ENCODE measurements at regions not wholly inside any gene's neighbourhood (a gene's known extent, or its start where the extent isn't known, plus 50 kb on each side); places are given as distances from the start of the nearest gene placed in this dataset.

DNA sequence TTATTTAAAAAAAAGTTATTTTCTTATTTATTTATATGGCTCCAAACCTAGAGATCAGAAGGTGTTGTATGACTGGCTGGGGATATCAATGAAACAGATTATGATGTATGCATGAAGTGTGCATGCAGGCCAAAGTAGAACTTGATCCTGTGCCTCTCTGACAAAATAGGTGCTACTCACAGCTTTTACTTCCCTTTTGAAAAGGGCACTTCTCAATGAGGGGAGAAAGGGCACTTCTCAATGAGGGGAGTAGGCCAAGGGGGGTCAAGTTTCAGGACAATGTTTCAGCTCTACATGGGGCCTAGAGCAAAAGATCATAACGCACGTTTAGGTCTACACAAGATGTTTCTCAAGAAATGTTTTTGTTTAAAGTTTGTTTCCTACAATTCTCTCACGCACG lies 397.5 kb downstream of the ETS1 start:
- H3K4me3 Mint-ChIP-seq = no peak overlapping the region
- H3K9me3 Mint-ChIP-seq (ENCODE audit: low read depth) = peaks cover 10% of the 10 kb centered on the region
- no peaks in the 10 kb centered on the region for H3K27me3 Mint-ChIP-seq
- H3K4me1 Mint-ChIP-seq = peaks cover 25% of the 10 kb centered on the region
- ATAC-seq = no peak
- CTCF ChIA-PET = interaction anchor here (0.7 to 2.4 kb wide), 3 partner anchors 32 to 1448 kb away, joined by 3 to 7 read pairs (median 3); no protein-coding TSS in a partner anchor
- H3K36me3 Mint-ChIP-seq = peaks cover 6% of the 10 kb centered on the region
- DNase-seq = no peak
- no peak overlapping the region for H3K27ac Mint-ChIP-seq

DNA sequence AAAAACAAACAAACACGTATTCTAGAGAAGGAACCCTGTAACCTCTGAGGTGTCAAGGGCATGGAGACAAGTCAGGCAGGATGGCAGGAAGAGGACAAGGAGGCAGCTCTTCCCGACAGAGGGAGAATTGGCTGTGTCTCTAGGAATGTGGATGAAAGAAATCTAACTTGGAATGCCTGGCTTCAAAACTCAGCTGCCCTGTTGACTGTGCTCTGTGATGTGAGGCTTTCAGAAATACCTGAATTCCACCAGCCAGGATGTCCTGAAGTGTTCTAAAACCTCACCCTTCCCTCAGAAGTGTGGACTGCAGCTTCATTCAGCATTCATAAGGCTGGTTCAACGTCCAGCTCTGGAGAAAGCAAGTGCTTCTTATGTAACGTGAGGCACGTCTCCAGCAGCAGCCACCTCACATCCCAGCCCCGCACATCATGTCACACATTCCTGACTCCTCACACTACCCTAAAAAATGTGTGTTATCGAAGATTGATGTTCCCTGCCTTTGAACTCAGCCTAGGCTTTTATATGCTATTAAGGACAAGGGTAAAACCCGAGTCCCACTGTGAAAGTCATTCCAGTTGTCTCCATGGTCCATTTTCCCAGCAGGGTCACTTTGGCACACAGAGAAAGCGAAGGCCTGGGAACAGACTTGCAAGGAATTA lies 398.9 kb downstream of the ETS1 start:
- ATAC-seq = no peak
- CTCF ChIA-PET = interaction anchor here (2.4 kb wide), 1 partner anchor 31 kb away, joined by 7 read pairs; no protein-coding TSS in a partner anchor
- H3K36me3 Mint-ChIP-seq = peaks cover 8% of the 10 kb centered on the region
- H3K4me3 Mint-ChIP-seq = no peak overlapping the region
- peaks cover 12% of the 10 kb centered on the region for H3K4me1 Mint-ChIP-seq
- no peak overlapping the region for H3K27ac Mint-ChIP-seq
- peaks cover 12% of the 10 kb centered on the region for H3K9me3 Mint-ChIP-seq (ENCODE audit: low read depth)
- DNase-seq = no peak
- H3K27me3 Mint-ChIP-seq = no peaks in the 10 kb centered on the region

DNA sequence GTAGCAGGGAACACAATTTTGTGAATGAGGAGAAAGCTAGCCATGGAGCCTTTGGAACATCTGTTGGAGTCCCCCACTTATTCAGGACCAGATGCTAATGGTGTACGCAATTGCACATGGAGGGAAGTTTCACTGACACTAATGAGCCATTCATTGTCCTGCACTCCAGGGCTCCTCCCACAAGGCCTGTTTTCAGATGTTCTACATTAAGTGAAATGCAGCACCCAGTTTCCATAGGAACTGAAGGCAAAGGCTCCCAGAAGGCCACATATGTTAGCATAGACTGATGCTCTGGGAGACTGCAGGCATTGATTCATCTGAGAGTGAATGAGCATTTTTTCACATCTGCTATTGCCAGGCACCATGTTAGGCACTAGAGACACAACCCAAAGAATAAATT lies 399.5 kb downstream of the ETS1 start:
- Mint-ChIP-seq H3K4me1 (peaks cover 11% of the 10 kb centered on the region), H3K9me3 (ENCODE audit: low read depth) (peaks cover 12% of the 10 kb centered on the region), H3K4me3 (no peak overlapping the region), H3K36me3 (peaks cover 8% of the 10 kb centered on the region), H3K27ac (no peak overlapping the region), H3K27me3 (no peaks in the 10 kb centered on the region)
- ATAC-seq = no peak
- DNase-seq = no peak
- CTCF ChIA-PET = no interaction called here

DNA sequence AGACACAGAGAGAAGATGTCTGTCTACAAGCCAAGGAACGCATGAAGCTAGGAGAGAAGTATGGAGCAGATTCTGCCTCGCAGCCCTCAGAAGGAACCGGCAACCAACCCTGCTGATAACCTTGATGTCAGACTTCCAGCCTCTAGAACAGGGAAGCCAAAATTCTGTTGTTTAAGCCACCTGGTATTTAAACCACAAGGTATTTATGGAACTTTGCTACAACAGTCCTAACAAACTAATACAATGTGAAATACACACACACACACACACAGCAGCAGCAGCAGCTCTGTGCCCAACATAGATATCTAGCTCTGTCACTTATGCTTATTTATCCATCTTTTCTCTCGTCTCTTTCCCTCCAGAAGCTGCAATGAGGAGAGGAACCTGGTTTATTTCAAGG lies 400.0 kb downstream of the ETS1 start:
- H3K4me3 Mint-ChIP-seq = no peak overlapping the region
- DNase-seq = no peak
- H3K27me3 Mint-ChIP-seq = no peaks in the 10 kb centered on the region
- no peak for ATAC-seq
- CTCF ChIA-PET = no interaction called here
- peaks cover 12% of the 10 kb centered on the region for H3K9me3 Mint-ChIP-seq (ENCODE audit: low read depth)
- H3K36me3 Mint-ChIP-seq = peaks cover 8% of the 10 kb centered on the region
- H3K4me1 Mint-ChIP-seq = peaks cover 13% of the 10 kb centered on the region
- H3K27ac Mint-ChIP-seq = no peak overlapping the region

DNA sequence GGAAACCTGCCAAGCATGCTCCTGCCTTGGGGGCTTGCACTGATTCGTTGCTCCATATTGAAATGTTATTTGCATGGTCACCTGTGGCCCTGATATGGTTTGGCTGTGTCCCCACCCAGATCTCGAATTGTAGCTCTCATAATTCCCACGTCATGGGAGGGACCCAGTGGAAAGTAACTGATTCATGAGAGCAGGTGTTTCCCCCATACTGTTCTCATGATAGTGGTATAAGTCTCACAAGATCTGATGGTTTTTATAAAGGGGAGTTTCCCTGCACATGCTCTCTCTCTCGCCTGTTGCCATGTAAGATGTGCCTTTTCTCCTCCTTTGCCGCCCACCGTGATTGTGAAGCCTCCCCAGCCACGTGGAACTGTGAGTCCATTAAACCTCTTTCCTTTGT lies 402.4 kb downstream of the ETS1 start:
- Mint-ChIP-seq H3K27ac (no peak overlapping the region), H3K4me3 (no peak overlapping the region), H3K4me1 (peaks cover 8% of the 10 kb centered on the region), H3K27me3 (no peaks in the 10 kb centered on the region), H3K9me3 (ENCODE audit: low read depth) (peaks cover 12% of the 10 kb centered on the region), H3K36me3 (peaks cover 8% of the 10 kb centered on the region)
- DNase-seq = no peak
- CTCF ChIA-PET = no interaction called here
- ATAC-seq = no peak

DNA sequence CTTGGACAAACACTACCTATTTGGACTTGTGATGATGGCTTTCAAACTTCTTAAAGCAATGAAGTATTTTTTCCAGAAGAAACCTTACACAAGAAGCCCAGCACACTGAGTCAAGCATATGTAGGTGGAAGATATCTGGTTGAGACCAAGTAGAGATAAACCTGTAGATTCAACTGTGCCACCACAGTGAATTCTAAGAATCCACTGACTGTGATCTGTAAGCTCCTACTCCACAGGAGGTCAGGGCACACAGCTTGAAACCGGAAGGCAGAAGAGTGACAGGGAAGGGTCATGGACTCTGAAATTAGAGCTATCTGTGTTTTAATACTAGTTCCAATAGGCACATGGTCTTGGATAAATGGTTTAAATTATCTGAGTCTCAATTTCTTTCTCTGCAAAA lies 404.5 kb downstream of the ETS1 start:
- H3K27me3 Mint-ChIP-seq = no peaks in the 10 kb centered on the region
- H3K9me3 Mint-ChIP-seq (ENCODE audit: low read depth) = peaks cover 12% of the 10 kb centered on the region
- H3K27ac Mint-ChIP-seq = no peak overlapping the region
- DNase-seq = no peak
- no peak overlapping the region for H3K4me3 Mint-ChIP-seq
- CTCF ChIA-PET = interaction anchor here (1.0 to 5.2 kb wide), 5 partner anchors 11 to 665 kb away, joined by 3 to 24 read pairs (median 4); no protein-coding TSS in a partner anchor
- peaks cover 8% of the 10 kb centered on the region for H3K36me3 Mint-ChIP-seq
- peaks cover 5% of the 10 kb centered on the region for H3K4me1 Mint-ChIP-seq
- no peak for ATAC-seq

DNA sequence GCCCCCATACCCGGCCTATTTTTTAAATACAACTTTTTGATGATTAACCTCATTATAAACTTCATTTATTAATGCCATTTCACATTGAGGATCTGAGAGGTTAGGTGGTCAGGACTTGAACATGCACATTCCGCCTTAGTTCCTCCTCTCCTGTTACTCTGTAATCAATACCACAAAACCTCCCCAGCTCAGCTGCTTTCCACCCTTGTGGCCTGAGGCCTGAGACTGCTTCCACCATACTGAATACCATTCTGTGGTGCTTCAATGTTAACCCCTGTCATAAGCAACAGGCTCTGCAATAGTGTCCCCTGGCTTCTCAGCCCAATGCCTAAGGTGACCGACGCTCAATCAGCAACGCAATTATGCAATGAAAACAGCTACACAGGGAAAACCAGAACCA lies 405.4 kb downstream of the ETS1 start:
- Mint-ChIP-seq H3K27me3 (no peaks in the 10 kb centered on the region), H3K4me3 (no peak overlapping the region), H3K9me3 (ENCODE audit: low read depth) (peaks cover 12% of the 10 kb centered on the region), H3K4me1 (peaks cover 5% of the 10 kb centered on the region), H3K36me3 (peaks cover 8% of the 10 kb centered on the region), H3K27ac (no peak overlapping the region)
- no peak for ATAC-seq
- no peak for DNase-seq
- CTCF ChIA-PET = interaction anchor here (1.0 to 5.2 kb wide), 5 partner anchors 10 to 666 kb away, joined by 3 to 24 read pairs (median 5); no protein-coding TSS in a partner anchor

DNA sequence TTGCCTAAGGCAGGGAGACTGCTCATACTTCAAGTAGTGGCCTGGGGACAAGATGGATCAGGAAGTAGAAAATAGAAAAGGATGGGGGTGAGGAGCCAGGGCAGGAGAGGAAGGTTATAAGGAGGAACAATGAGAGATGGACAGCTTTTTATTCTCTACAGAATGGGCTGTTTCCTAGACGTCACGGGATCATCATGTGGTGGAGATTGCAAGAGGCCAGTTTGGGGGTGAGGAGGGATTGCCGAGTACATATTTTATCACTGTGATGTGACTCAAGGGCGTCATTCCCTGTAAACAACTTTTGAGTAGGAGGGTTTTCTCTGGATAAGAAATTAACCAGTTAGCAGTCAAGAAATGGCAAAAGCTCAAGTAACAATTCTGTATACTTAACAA lies 406.3 kb downstream of the ETS1 start:
- DNase-seq (no peak), ATAC-seq (no peak)
- H3K27ac Mint-ChIP-seq = no peak overlapping the region
- peaks cover 6% of the 10 kb centered on the region for H3K36me3 Mint-ChIP-seq
- CTCF ChIA-PET = interaction anchor here (1.1 to 5.2 kb wide), 4 partner anchors 9 to 451 kb away, joined by 4 to 24 read pairs (median 6); no protein-coding TSS in a partner anchor
- H3K9me3 Mint-ChIP-seq (ENCODE audit: low read depth) = peaks cover 12% of the 10 kb centered on the region
- no peak overlapping the region for H3K4me3 Mint-ChIP-seq
- H3K4me1 Mint-ChIP-seq = peaks cover 5% of the 10 kb centered on the region
- no peaks in the 10 kb centered on the region for H3K27me3 Mint-ChIP-seq

DNA sequence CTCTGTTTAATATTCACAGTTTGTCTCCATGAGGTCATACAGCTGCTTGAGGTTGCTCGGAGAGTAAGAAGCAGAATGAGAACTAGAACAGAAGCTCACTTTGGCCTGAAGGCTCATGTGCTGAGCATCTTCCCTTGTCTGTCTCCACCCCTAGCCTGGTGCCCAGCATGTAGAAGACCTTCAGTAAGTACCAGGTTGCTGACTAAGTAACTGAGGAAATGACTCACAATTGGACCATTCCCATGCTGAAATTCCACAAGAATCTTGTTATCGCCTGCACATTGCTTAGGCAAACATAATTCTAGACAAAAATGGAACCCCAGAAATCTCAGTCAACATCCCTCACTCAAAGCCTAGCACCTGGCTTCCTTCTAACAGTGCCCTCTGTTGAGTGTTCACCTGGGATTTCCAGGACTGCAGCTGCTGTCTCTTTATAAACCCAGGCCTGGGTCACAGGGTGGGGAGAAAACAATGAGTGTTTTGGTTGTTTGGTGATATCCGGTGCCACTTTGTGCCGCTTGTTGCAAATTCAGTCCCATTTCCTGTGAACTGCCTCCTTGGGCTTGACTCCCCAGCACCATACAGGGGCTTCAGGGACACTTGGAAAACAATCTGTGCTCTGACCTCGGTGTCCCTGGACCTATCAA lies 406.8 kb downstream of the ETS1 start:
- H3K27ac Mint-ChIP-seq = no peak overlapping the region

DNA sequence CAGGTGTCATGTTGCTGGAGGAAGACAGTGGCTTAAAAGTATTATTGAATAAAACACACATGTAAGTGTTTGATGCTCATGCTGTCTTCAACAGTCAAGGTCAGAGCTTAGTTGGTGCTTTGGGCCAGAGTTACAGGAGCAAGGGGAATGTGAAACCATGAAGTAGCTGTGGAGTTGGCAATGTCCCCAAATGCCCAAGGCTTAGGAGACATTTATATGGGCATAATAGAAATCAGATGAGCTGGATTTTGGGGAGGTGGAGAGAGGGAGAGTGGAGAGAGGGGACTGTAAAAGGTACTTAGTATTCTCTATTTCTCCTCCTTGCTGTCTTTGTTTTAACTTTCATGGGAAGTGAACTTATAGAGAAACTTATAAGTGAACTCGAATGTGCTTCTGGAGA lies 407.8 kb downstream of the ETS1 start:
- H3K36me3 Mint-ChIP-seq = peaks cover 2% of the 10 kb centered on the region
- H3K9me3 Mint-ChIP-seq (ENCODE audit: low read depth) = peaks cover 2% of the 10 kb centered on the region
- peaks cover 5% of the 10 kb centered on the region for H3K4me1 Mint-ChIP-seq
- H3K27me3 Mint-ChIP-seq = no peaks in the 10 kb centered on the region
- no peak for ATAC-seq
- H3K27ac Mint-ChIP-seq = no peak overlapping the region
- no peak for DNase-seq
- CTCF ChIA-PET = interaction anchor here (1.0 to 5.2 kb wide), 4 partner anchors 9 to 651 kb away, joined by 3 to 24 read pairs (median 4); no protein-coding TSS in a partner anchor
- no peak overlapping the region for H3K4me3 Mint-ChIP-seq

More for the DNA sequence above, 406.8 kb downstream of the ETS1 start:
- Mint-ChIP-seq H3K36me3 (peaks cover 5% of the 10 kb centered on the region), H3K4me1 (peaks cover 5% of the 10 kb centered on the region), H3K4me3 (no peak overlapping the region), H3K27me3 (no peaks in the 10 kb centered on the region), H3K9me3 (ENCODE audit: low read depth) (peaks cover 7% of the 10 kb centered on the region)
- CTCF ChIA-PET = interaction anchor here (1.0 to 5.2 kb wide), 5 partner anchors 8 to 452 kb away, joined by 3 to 24 read pairs (median 5); no protein-coding TSS in a partner anchor
- DNase-seq (no peak), ATAC-seq (no peak)

DNA sequence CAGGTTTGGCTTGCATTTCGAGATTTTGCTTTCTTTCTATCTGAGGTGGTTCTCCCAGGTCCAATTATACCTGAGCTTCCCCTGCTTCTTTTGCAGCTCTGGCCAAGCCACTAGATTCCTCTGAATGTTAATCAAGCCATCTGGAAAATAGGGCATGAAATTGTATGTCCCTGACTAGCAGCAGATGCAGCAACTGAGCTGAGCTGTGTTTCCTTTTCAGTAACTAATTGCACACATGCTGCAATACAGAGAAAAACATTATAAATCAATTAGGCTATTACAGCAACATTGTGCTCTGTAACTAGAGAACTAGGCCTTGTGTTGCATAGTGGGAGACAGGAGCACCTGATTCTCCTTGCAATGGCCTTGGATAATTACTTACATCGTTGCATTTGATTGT lies 408.3 kb downstream of the ETS1 start:
- ATAC-seq = no peak
- H3K4me3 Mint-ChIP-seq = no peak overlapping the region
- H3K27ac Mint-ChIP-seq = no peak overlapping the region
- no peak for DNase-seq
- no peaks in the 10 kb centered on the region for H3K27me3 Mint-ChIP-seq
- peaks cover 5% of the 10 kb centered on the region for H3K4me1 Mint-ChIP-seq
- H3K9me3 Mint-ChIP-seq (ENCODE audit: low read depth) = peaks cover 2% of the 10 kb centered on the region
- CTCF ChIA-PET = interaction anchor here (1.4 to 5.2 kb wide), 3 partner anchors 9 to 652 kb away, joined by 3 to 24 read pairs (median 6); no protein-coding TSS in a partner anchor
- peaks cover 2% of the 10 kb centered on the region for H3K36me3 Mint-ChIP-seq

DNA sequence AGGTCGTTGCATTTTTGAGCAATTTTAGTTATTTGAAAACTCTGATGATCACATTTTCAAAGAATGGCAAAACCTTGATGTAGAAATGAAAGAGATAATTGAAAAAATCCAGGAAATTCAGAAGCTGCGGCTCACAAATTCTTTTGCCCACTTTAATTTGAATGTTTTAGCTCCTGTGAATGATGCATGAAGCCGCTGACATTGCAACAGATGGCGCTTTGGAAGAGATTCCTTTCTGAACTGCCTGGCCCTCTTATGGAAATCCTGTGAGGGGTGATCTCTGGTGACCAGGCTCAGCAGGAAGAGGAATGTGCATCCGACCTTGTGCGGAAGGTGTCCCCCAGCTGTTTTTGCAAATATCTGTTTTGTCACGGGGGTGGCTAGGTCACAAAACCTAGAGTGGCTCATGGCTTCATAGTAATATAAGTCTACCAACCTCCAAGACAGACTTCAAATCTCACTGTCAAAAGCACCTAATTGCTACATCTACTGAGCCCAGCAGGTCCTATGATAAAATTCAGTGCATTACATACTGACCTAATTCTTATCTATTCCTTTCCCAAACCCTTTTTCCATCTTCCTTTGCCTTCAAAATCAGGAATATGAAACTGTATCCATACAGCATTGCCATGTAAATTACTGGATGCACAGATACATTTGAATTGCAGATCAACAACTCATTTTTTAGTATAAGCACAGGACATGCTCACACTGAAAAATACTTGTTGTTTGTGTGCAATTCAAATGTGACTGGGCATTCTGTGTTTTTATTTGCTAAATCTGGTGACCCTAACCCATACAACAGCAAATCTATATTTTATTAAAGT lies 412.7 kb downstream of the ETS1 start:
- Mint-ChIP-seq H3K4me3 (no peak overlapping the region), H3K36me3 (no peaks in the 10 kb centered on the region), H3K9me3 (ENCODE audit: low read depth) (no peaks in the 10 kb centered on the region), H3K27me3 (no peaks in the 10 kb centered on the region), H3K27ac (no peak overlapping the region), H3K4me1 (peaks cover 9% of the 10 kb centered on the region)
- ATAC-seq (no peak), DNase-seq (no peak)
- CTCF ChIA-PET = interaction anchor here (5.9 to 10.9 kb wide), 3 partner anchors 14 to 655 kb away, joined by 74 to 190 read pairs (median 82); no protein-coding TSS in a partner anchor
